ENCODE measurements at regions not wholly inside any gene's neighbourhood (a gene's known extent, or its start where the extent isn't known, plus 50 kb on each side); places are given as distances from the start of the nearest gene placed in this dataset.
"Not testable (repeated sequence)": the region's sequence is repeated elsewhere in the genome, so short reads cannot be mapped to it uniquely, and the experiment has no call there.

DNA sequence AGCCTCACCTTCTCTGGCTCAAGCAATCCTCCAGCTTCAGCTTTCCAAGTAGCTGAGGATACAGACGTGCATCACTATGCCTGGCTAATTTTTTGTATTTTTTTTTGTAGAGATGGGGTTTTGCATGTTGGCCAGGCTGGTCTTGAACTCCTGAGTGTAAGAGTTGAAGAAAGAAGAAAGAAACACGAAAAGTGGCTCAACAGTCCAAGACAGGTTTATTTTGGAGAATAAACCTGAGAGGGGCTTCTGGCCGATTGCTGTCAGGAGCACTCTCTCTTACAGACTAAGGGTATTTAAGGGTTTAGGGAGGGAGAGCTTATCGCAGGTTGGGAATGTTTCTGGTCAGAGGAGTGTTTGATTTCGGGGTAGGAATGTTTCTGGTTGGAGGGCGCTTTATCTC lies 75.9 kb downstream of the RRM2 start:
- not testable (repeated sequence) for TF ChIP-seq POLR2A (IDR thresholded peaks at IDR 0.05)
- TF ChIP-seq, protein P1, sequence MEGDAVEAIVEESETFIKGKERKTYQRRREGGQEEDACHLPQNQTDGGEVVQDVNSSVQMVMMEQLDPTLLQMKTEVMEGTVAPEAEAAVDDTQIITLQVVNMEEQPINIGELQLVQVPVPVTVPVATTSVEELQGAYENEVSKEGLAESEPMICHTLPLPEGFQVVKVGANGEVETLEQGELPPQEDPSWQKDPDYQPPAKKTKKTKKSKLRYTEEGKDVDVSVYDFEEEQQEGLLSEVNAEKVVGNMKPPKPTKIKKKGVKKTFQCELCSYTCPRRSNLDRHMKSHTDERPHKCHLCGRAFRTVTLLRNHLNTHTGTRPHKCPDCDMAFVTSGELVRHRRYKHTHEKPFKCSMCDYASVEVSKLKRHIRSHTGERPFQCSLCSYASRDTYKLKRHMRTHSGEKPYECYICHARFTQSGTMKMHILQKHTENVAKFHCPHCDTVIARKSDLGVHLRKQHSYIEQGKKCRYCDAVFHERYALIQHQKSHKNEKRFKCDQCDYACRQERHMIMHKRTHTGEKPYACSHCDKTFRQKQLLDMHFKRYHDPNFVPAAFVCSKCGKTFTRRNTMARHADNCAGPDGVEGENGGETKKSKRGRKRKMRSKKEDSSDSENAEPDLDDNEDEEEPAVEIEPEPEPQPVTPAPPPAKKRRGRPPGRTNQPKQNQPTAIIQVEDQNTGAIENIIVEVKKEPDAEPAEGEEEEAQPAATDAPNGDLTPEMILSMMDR (IDR thresholded peaks at IDR 0.05): not testable (repeated sequence)

Measured in right lobe of liver (tissue), 4 donors.